ENCODE measurements at regions not wholly inside any gene's neighbourhood (a gene's known extent, or its start where the extent isn't known, plus 50 kb on each side); places are given as distances from the start of the nearest gene placed in this dataset.

DNA sequence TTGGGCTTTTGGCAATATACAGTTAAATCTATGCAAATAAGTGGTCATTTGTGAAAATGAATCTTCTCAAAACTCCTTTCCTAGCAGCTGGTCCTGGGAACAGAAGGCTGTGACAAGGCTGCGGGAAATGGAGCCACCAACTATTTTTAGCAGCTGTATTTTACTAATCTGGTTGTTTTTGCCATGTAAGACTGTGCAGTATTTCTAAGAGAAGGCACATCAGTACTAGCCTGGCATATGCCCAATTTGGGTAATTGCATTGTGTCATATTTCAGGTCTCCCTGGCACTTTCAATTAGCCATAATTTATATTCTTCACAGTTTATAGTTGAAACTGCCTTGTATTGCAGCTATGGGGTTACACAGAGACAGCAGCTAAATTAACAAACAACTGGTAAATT is 109.6 kb downstream of the MANEA start:
- ATAC-seq: no peak
- H3K36me3 ChIP-seq: no peaks in the 10 kb centered on the region
- 60 to 74% methylated on average over 1 of the region's 1 CpG for WGBS, 2 donors
- peaks cover 0 to 8% (median 0%) of the 10 kb centered on the region in 9 donors for H3K4me1 ChIP-seq
- H3K27ac ChIP-seq: no peak overlapping the region
- intact Hi-C loops (cut with DNase I): no loop called here
- TF ChIP-seq, protein P1, sequence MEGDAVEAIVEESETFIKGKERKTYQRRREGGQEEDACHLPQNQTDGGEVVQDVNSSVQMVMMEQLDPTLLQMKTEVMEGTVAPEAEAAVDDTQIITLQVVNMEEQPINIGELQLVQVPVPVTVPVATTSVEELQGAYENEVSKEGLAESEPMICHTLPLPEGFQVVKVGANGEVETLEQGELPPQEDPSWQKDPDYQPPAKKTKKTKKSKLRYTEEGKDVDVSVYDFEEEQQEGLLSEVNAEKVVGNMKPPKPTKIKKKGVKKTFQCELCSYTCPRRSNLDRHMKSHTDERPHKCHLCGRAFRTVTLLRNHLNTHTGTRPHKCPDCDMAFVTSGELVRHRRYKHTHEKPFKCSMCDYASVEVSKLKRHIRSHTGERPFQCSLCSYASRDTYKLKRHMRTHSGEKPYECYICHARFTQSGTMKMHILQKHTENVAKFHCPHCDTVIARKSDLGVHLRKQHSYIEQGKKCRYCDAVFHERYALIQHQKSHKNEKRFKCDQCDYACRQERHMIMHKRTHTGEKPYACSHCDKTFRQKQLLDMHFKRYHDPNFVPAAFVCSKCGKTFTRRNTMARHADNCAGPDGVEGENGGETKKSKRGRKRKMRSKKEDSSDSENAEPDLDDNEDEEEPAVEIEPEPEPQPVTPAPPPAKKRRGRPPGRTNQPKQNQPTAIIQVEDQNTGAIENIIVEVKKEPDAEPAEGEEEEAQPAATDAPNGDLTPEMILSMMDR (IDR thresholded peaks at IDR 0.05): no peak
- H3K4me3 ChIP-seq: no peak overlapping the region
- no peak for DNase-seq
- no peaks in the 10 kb centered on the region for H3K27me3 ChIP-seq
- H3K9me3 ChIP-seq: peaks cover 0 to 14% (median 0%) of the 10 kb centered on the region in 11 donors

DNA sequence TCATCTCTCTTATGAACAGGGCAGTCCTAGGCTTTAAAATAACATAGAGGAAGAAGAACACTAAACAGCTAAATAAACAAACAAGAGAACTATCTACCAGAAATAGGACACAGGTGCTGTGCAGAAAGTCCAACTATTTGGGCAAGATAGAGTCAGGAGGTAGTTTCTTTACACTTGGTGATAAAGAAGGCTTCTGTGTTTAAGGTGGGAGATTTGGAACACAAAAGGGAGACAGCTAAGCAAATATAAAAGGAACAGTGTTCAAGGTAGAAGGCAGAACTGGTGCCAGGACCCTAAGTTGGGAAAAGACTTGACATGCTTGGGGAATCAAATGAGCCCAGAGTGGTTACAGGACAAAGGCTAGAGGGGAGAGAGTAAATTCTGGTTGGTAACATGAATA is 110.5 kb downstream of the MANEA start:
- DNase-seq (no peak), ATAC-seq (no peak)
- TF ChIP-seq, protein P1 (IDR thresholded peaks at IDR 0.05): no peak
- no peak overlapping the region for H3K4me3 ChIP-seq
- no peaks in the 10 kb centered on the region for H3K36me3 ChIP-seq
- peaks cover 0 to 5% (median 0%) of the 10 kb centered on the region in 9 donors for H3K4me1 ChIP-seq
- peaks cover 0 to 14% (median 0%) of the 10 kb centered on the region in 11 donors for H3K9me3 ChIP-seq
- no peaks in the 10 kb centered on the region for H3K27me3 ChIP-seq
- intact Hi-C loops (cut with DNase I): no loop called here
- no peak overlapping the region for H3K27ac ChIP-seq

DNA sequence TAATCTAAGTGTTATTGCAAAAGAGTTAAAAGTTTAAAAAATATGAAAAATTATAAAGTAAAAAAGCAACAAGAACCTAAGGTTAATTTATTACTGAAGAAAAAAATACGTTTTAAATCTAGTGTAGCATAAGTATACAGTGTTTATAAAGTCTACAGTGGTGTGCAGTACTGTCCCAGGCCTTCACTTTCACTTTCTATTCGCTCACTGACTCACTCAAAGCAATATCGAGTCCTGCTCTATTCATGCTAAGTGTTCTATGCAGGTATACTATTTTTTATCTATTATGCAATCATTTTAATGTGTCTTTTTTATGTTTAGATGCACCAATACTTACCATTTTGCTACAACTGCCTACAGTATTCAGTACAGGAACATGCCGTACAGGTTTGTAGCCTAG is 113.0 kb downstream of the MANEA start:
- Histone ChIP-seq H3K27me3 (no peaks in the 10 kb centered on the region), H3K9me3 (peaks cover 0 to 14% (median 0%) of the 10 kb centered on the region in 11 donors), H3K36me3 (no peaks in the 10 kb centered on the region), H3K27ac (no peak overlapping the region), H3K4me1 (peaks cover 0 to 5% (median 0%) of the 10 kb centered on the region in 9 donors), H3K4me3 (no peak overlapping the region)
- 68 to 72% methylated on average over 4 of the region's 4 CpGs for WGBS, 2 donors
- ATAC-seq: no peak
- intact Hi-C loops (cut with DNase I): no loop called here
- TF ChIP-seq, protein P1 (IDR thresholded peaks at IDR 0.05): no peak
- no peak for DNase-seq

DNA sequence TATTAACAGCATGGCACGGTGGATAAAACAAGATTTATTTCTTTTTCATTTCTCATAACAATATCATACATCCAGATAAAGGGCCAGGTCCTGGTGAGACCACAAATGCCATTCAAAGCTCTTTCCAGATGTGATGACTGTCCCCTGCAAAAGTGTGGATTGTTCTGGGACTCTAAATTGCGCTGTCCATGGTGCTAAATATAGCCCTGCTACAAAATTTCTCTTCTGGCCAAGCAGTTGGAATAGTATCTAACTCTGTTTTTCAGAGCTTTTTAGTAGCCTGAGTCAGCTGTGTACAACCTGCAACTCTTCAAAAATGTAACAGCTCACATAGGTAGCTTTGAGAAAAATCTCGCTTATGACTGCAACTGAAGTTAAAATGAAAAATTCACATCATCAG is 115.8 kb downstream of the MANEA start:
- TF ChIP-seq, protein P1 (IDR thresholded peaks at IDR 0.05): no peak
- Histone ChIP-seq H3K4me3 (no peak overlapping the region), H3K27me3 (no peaks in the 10 kb centered on the region), H3K36me3 (no peaks in the 10 kb centered on the region), H3K4me1 (no peaks in the 10 kb centered on the region), H3K9me3 (peaks cover 0 to 14% (median 0%) of the 10 kb centered on the region in 11 donors), H3K27ac (no peak overlapping the region)
- ATAC-seq (no peak), DNase-seq (no peak)
- intact Hi-C loops (cut with DNase I): no loop called here
- WGBS, 2 donors: 62 to 67% methylated on average over 3 of the region's 3 CpGs

Data from heart right ventricle (tissue), 16 donors.